Keratinocyte (primary cell): ENCODE measurements at regions not wholly inside any gene's neighbourhood (a gene's known extent, or its start where the extent isn't known, plus 50 kb on each side); places are given as distances from the start of the nearest gene placed in this dataset.
A peak's percentile ranks its signal among the peaks of the same experiment; 100 is the strongest.
"Not testable (repeated sequence)": the region's sequence is repeated elsewhere in the genome, so short reads cannot be mapped to it uniquely, and the experiment has no call there.

Experiments used
- DNase-seq: peaks from one replicate; pipeline ENCODE4 v3.0.0-alpha.2; 2011; ENCODE audit warnings: low read depth, missing footprints, low spot score
- FAIRE-seq: peaks from 2 replicates; lab custom pipeline; 2011; peaks lifted over from hg19 to GRCh38; lab: Jason Lieb, UNC
- H2AFZ ChIP-seq: 2 replicates; pipeline ENCODE4 v1.6.0; 2012; ENCODE audit warnings: low read length, control low read depth, inconsistent platforms; ENCODE audit not compliant: control insufficient read depth
- H3K27ac ChIP-seq: 2 replicates; pipeline ENCODE4 v1.5.1; 2011; ENCODE audit warnings: low read length; ENCODE audit not compliant: control insufficient read depth, insufficient read depth
- H3K27me3 ChIP-seq: 3 replicates; pipeline ENCODE4 v1.6.0; 2011; ENCODE audit warnings: low read length; ENCODE audit not compliant: control insufficient read depth, insufficient read depth; ENCODE audit errors: extremely low read depth
- H3K36me3 ChIP-seq, 2 experiments: 2 replicates in 1 of 2; 3 replicates in 1 of 2; pipeline ENCODE4 v1.5.1; 2011; ENCODE audit warnings: low read length in 2 of 2, mild to moderate bottlenecking in 1 of 2; ENCODE audit not compliant: control insufficient read depth in 2 of 2, insufficient read depth in 2 of 2; ENCODE audit errors: extremely low read depth in 1 of 2
- H3K4me1 ChIP-seq: 3 replicates; pipeline ENCODE4 v1.5.1; 2011; ENCODE audit warnings: low read length; ENCODE audit not compliant: control insufficient read depth, insufficient read depth; ENCODE audit errors: extremely low read depth
- H3K4me2 ChIP-seq: 3 replicates; pipeline ENCODE4 v1.6.0; 2011; ENCODE audit warnings: low read depth, low read length; ENCODE audit not compliant: control insufficient read depth, insufficient read depth; ENCODE audit errors: extremely low read depth
- H3K4me3 ChIP-seq, 3 experiments: fragments of 200-600 bp in 1 of 3; sonication (generic) in 1 of 3; 2 replicates in 2 of 3; 3 replicates in 1 of 3; pipeline ENCODE4 v1.5.1; 2011 to 2016; ENCODE audit warnings: low read length in 3 of 3, mild to moderate bottlenecking in 3 of 3, control low read depth in 2 of 3, inconsistent platforms in 1 of 3, low read depth in 1 of 3, mixed read lengths in 1 of 3, mixed run types in 1 of 3, moderate library complexity in 1 of 3; ENCODE audit not compliant: control insufficient read depth in 2 of 3, insufficient read depth in 2 of 3; ENCODE audit errors: extremely low read depth in 1 of 3
- H3K79me2 ChIP-seq: 2 replicates; pipeline ENCODE4 v1.6.0; 2012; ENCODE audit warnings: low read length; ENCODE audit not compliant: control insufficient read depth, insufficient read depth
- H3K9ac ChIP-seq: 3 replicates; pipeline ENCODE4 v1.6.0; 2011; ENCODE audit warnings: low read length; ENCODE audit not compliant: control insufficient read depth, insufficient read depth; ENCODE audit errors: extremely low read depth
- H3K9me1 ChIP-seq: 3 replicates; pipeline ENCODE4 v1.6.0; 2011; ENCODE audit warnings: low read length; ENCODE audit not compliant: control insufficient read depth, insufficient read depth; ENCODE audit errors: extremely low read depth
- H3K9me3 ChIP-seq: 2 replicates; pipeline ENCODE4 v1.5.1; 2012; ENCODE audit warnings: low read depth, low read length; ENCODE audit not compliant: control insufficient read depth
- H4K20me1 ChIP-seq: 3 replicates; pipeline ENCODE4 v1.6.0; 2011; ENCODE audit warnings: low read length; ENCODE audit not compliant: control insufficient read depth, insufficient read depth; ENCODE audit errors: extremely low read depth
- dilution Hi-C: fragments of 300-500 bp; cut with MboI; formaldehyde crosslinking; loops from one replicate; pipeline ENCODE4 v1.7.0; 2020; ENCODE audit warnings: low sequenced_read_pairs; ENCODE audit not compliant: extremely low pct_ligation_motif_present

DNA sequence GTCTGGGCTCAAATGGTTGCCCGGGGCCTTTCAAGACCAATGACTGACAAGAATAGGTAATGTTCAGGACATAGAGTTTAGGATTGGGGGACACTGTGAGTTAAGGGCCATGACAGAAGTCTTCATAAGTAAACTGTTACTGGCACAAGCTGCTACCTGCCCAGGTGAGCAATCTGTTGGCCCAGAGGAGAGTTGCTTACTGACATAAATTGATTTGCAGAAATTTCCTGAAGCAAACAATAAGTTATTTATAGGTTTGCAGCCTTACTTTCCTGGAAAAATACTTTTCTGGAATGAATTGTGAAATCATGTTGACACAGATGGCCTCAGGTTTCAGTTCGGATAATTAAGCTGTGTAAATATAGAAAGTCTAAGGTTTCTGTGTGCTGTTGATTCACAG lies 202.8 kb upstream of the C1QTNF3 start:
- DNase-seq, FAIRE-seq, H3K9ac ChIP-seq, H4K20me1 ChIP-seq, H3K79me2 ChIP-seq, H2AFZ ChIP-seq, dilution Hi-C loops, H3K36me3 ChIP-seq, H3K4me1 ChIP-seq, H3K27me3 ChIP-seq, H3K9me3 ChIP-seq, H3K9me1 ChIP-seq: not testable (repeated sequence)
- Histone ChIP-seq H3K4me3 (peak overlapping the region in 1 of 3 experiments; percentile 38), H3K4me2 (peak overlapping the region; percentile 58), H3K27ac (peak overlapping the region; percentile 26)

DNA sequence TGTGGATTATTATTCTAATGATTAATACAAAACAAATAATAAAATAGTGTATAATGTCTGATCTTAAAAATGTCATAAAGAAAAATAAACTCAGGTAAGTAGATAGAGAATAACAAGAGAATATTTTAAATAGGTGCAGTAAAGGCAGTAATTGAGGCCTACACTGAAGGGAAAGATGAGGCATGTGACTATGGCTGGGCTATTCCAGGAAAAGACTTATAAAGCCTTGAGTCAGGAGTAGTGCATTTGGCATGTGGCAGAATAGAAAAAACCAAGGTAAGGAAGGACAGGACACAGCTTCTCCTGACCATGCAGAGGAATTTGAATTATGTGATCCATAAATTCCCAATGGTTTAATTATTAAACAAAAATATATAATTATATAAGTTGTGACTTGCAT lies 215.6 kb upstream of the C1QTNF3 start:
- dilution Hi-C loops, H4K20me1 ChIP-seq, H3K4me3 ChIP-seq, H3K4me1 ChIP-seq, H3K9me1 ChIP-seq, H3K9me3 ChIP-seq, H2AFZ ChIP-seq, H3K79me2 ChIP-seq, H3K4me2 ChIP-seq, H3K27me3 ChIP-seq, H3K27ac ChIP-seq, DNase-seq, H3K36me3 ChIP-seq, H3K9ac ChIP-seq: not testable (repeated sequence)
- FAIRE-seq, result peak; percentile 9

DNA sequence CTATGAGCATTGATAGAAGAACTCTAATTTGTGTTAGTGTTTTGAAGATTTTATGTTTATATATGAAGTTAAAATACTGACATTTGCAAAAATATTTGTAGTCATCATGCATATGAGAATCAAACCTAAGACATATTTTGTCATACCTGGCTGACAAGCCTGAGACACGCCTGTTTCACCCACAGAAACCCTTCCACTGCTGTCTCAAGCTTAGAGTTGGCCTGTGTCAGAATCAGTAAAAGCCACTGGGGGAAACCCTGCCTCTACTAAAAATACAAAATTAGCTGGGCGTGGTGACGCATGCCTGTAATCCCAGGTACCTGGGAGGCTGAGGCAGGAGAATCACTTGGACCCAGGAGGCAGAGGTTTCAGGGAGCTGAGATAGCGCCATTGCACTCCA lies 218.0 kb upstream of the C1QTNF3 start:
- H3K36me3 ChIP-seq, H3K9me1 ChIP-seq, H3K27ac ChIP-seq, H3K9me3 ChIP-seq, H3K79me2 ChIP-seq, H4K20me1 ChIP-seq, dilution Hi-C loops, H2AFZ ChIP-seq, H3K4me2 ChIP-seq, DNase-seq, H3K9ac ChIP-seq, H3K4me1 ChIP-seq, H3K27me3 ChIP-seq, FAIRE-seq, H3K4me3 ChIP-seq: not testable (repeated sequence)

DNA sequence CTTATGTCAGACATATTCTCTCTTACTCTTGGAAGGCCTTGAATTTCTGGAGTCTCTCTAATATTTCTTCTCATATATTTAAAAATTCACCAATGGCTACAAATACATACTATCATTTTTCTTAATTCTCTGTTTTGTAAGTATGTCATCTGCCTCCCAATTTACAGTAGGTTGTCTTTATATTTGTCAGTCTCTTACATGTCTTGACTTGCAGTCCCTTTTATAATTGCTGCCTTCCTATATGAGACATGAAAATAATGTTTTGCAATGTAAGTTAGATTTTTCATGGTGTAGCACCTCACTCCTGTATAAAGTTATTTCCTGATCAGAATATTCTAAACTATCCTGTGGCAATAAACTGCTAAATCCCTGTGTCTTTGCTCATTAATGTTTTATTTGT lies 223.1 kb upstream of the C1QTNF3 start:
- H2AFZ ChIP-seq, H3K9me1 ChIP-seq, FAIRE-seq, H3K36me3 ChIP-seq, H3K4me1 ChIP-seq, H3K4me2 ChIP-seq, H4K20me1 ChIP-seq, H3K4me3 ChIP-seq, H3K27me3 ChIP-seq, DNase-seq, dilution Hi-C loops, H3K79me2 ChIP-seq, H3K9me3 ChIP-seq, H3K9ac ChIP-seq, H3K27ac ChIP-seq: not testable (repeated sequence)

DNA sequence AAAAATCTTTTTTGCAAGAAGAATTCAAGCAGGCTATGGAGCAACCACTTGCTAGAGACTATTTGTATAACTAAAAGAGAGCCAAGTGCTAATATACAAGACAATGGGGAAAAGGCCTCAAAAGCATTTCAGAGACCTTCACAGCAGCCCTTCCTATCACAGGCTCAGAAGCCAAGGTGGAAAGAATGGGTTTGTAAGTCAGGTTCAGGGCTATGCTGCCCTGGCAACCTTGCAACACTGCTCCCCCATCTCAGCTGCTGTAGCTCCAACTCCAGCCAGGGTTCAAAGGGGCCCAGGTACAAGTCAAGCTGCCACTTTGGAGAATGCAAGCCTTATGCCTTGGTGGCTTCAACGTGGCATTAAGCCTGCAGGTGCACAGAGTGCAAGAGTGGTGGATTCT lies 253.7 kb upstream of the C1QTNF3 start:
- FAIRE-seq, H3K27ac ChIP-seq, H3K4me1 ChIP-seq, H3K79me2 ChIP-seq, H3K4me2 ChIP-seq, H3K36me3 ChIP-seq, H2AFZ ChIP-seq, H4K20me1 ChIP-seq, H3K9ac ChIP-seq, H3K27me3 ChIP-seq, DNase-seq, H3K4me3 ChIP-seq, H3K9me3 ChIP-seq, H3K9me1 ChIP-seq, dilution Hi-C loops: not testable (repeated sequence)
